ENCODE measurements at regions not wholly inside any gene's neighbourhood (a gene's known extent, or its start where the extent isn't known, plus 50 kb on each side); places are given as distances from the start of the nearest gene placed in this dataset.

- no peak for DNase-seq
- no peak overlapping the region for H3K4me3 ChIP-seq
- H3K9me3 ChIP-seq (replicated peaks) = no peaks in the 10 kb centered on the region
- H3K27me3 ChIP-seq = no peaks in the 10 kb centered on the region
- H3K4me1 ChIP-seq = no peaks in the 10 kb centered on the region
- no peak overlapping the region for H3K27ac ChIP-seq
- no peaks in the 10 kb centered on the region for H3K36me3 ChIP-seq
These were observed 206.5 kb downstream of the AUH start for GRCh38 chr9:91155181-91155580.

GRCh38 chr9:91155746-91156376 lies 205.9 kb downstream of the AUH start:
- no peak overlapping the region for H3K27ac ChIP-seq
- DNase-seq = no peak
- no peaks in the 10 kb centered on the region for H3K4me1 ChIP-seq
- no peaks in the 10 kb centered on the region for H3K36me3 ChIP-seq
- no peaks in the 10 kb centered on the region for H3K27me3 ChIP-seq
- H3K9me3 ChIP-seq (replicated peaks) = no peaks in the 10 kb centered on the region
- no peak overlapping the region for H3K4me3 ChIP-seq

GRCh38 chr9:91156451-91157234 lies 205.1 kb downstream of the AUH start:
- Histone ChIP-seq H3K4me1 (peaks cover 4% of the 10 kb centered on the region; the same call in 1 of the 2 replicates), H3K36me3 (no peaks in the 10 kb centered on the region), H3K27me3 (no peaks in the 10 kb centered on the region), H3K9me3 (replicated peaks) (no peaks in the 10 kb centered on the region), H3K4me3 (no peak overlapping the region), H3K27ac (no peak overlapping the region)
- no peak for DNase-seq

- no peak for DNase-seq
- H3K4me3 ChIP-seq = no peak overlapping the region
- no peaks in the 10 kb centered on the region for H3K36me3 ChIP-seq
- no peaks in the 10 kb centered on the region for H3K9me3 ChIP-seq (replicated peaks)
- no peak overlapping the region for H3K27ac ChIP-seq
- peaks cover 16% of the 10 kb centered on the region for H3K4me1 ChIP-seq
- H3K27me3 ChIP-seq = no peaks in the 10 kb centered on the region
These were observed 203.8 kb downstream of the AUH start for GRCh38 chr9:91157883-91158282.

GRCh38 chr9:91158286-91158685 lies 203.4 kb downstream of the AUH start:
- no peaks in the 10 kb centered on the region for H3K36me3 ChIP-seq
- peaks cover 20% of the 10 kb centered on the region for H3K4me1 ChIP-seq
- H3K4me3 ChIP-seq = no peak overlapping the region
- no peak for DNase-seq
- H3K27me3 ChIP-seq = no peaks in the 10 kb centered on the region
- no peak overlapping the region for H3K27ac ChIP-seq
- no peaks in the 10 kb centered on the region for H3K9me3 ChIP-seq (replicated peaks)

- no peak overlapping the region for H3K4me3 ChIP-seq
- DNase-seq = no peak
- H3K27ac ChIP-seq = no peak overlapping the region
- no peaks in the 10 kb centered on the region for H3K36me3 ChIP-seq
- H3K9me3 ChIP-seq (replicated peaks) = no peaks in the 10 kb centered on the region
- H3K27me3 ChIP-seq = no peaks in the 10 kb centered on the region
- peaks cover 22% of the 10 kb centered on the region for H3K4me1 ChIP-seq
These were observed 202.8 kb downstream of the AUH start for GRCh38 chr9:91158946-91159345.

GRCh38 chr9:91159664-91160121 lies 202.0 kb downstream of the AUH start:
- no peak for DNase-seq
- no peaks in the 10 kb centered on the region for H3K9me3 ChIP-seq (replicated peaks)
- H3K27me3 ChIP-seq = no peaks in the 10 kb centered on the region
- H3K4me1 ChIP-seq = peaks cover 28% of the 10 kb centered on the region
- H3K27ac ChIP-seq = no peak overlapping the region
- H3K36me3 ChIP-seq = no peaks in the 10 kb centered on the region
- no peak overlapping the region for H3K4me3 ChIP-seq

- DNase-seq = no peak
- peaks cover 31% of the 10 kb centered on the region for H3K4me1 ChIP-seq
- no peaks in the 10 kb centered on the region for H3K9me3 ChIP-seq (replicated peaks)
- H3K36me3 ChIP-seq = no peaks in the 10 kb centered on the region
- H3K4me3 ChIP-seq = no peak overlapping the region
- H3K27me3 ChIP-seq = no peaks in the 10 kb centered on the region
- no peak overlapping the region for H3K27ac ChIP-seq
These were observed 201.5 kb downstream of the AUH start for GRCh38 chr9:91160181-91160580.

- H3K36me3 ChIP-seq = no peaks in the 10 kb centered on the region
- no peaks in the 10 kb centered on the region for H3K9me3 ChIP-seq (replicated peaks)
- no peak for DNase-seq
- no peaks in the 10 kb centered on the region for H3K27me3 ChIP-seq
- H3K4me1 ChIP-seq = peaks cover 37% of the 10 kb centered on the region
- no peak overlapping the region for H3K27ac ChIP-seq
- H3K4me3 ChIP-seq = no peak overlapping the region
These were observed 200.9 kb downstream of the AUH start for GRCh38 chr9:91160599-91161464.

- no peaks in the 10 kb centered on the region for H3K27me3 ChIP-seq
- no peak overlapping the region for H3K27ac ChIP-seq
- H3K9me3 ChIP-seq (replicated peaks) = no peaks in the 10 kb centered on the region
- DNase-seq = peak in 1 of 2 experiments; percentile 20
- H3K4me3 ChIP-seq = no peak overlapping the region
- H3K4me1 ChIP-seq = peaks cover 43% of the 10 kb centered on the region
- H3K36me3 ChIP-seq = no peaks in the 10 kb centered on the region
These were observed 200.0 kb downstream of the AUH start for GRCh38 chr9:91161465-91162300.

- H3K27me3 ChIP-seq = no peaks in the 10 kb centered on the region
- no peak overlapping the region for H3K27ac ChIP-seq
- no peak for DNase-seq
- H3K4me1 ChIP-seq = peaks cover 47% of the 10 kb centered on the region
- no peaks in the 10 kb centered on the region for H3K36me3 ChIP-seq
- no peaks in the 10 kb centered on the region for H3K9me3 ChIP-seq (replicated peaks)
- no peak overlapping the region for H3K4me3 ChIP-seq
These were observed 199.4 kb downstream of the AUH start for GRCh38 chr9:91162311-91162710.

- no peak overlapping the region for H3K27ac ChIP-seq
- peak in 1 of 2 experiments; percentile 32 for DNase-seq
- no peaks in the 10 kb centered on the region for H3K9me3 ChIP-seq (replicated peaks)
- no peaks in the 10 kb centered on the region for H3K27me3 ChIP-seq
- peaks cover 47% of the 10 kb centered on the region for H3K4me1 ChIP-seq
- H3K4me3 ChIP-seq = no peak overlapping the region
- no peaks in the 10 kb centered on the region for H3K36me3 ChIP-seq
These were observed 198.8 kb downstream of the AUH start for GRCh38 chr9:91162784-91163443.

- no peaks in the 10 kb centered on the region for H3K27me3 ChIP-seq
- H3K36me3 ChIP-seq = no peaks in the 10 kb centered on the region
- no peaks in the 10 kb centered on the region for H3K9me3 ChIP-seq (replicated peaks)
- H3K4me3 ChIP-seq = no peak overlapping the region
- no peak for DNase-seq
- H3K4me1 ChIP-seq = peaks cover 47% of the 10 kb centered on the region
- H3K27ac ChIP-seq = no peak overlapping the region
These were observed 198.3 kb downstream of the AUH start for GRCh38 chr9:91163444-91163772.
